Neuronal stem cell (in vitro differentiated cells): ENCODE measurements at regions not wholly inside any gene's neighbourhood (a gene's known extent, or its start where the extent isn't known, plus 50 kb on each side); places are given as distances from the start of the nearest gene placed in this dataset.

Experiments used
- DNase-seq: peaks from one replicate; pipeline ENCODE4 v3.0.0-alpha.2; 2013; ENCODE audit warnings: low spot score
- H2AFZ ChIP-seq: one replicate; pipeline ENCODE4 v1.6.1; 2013; ENCODE audit warnings: mild to moderate bottlenecking, low read length, inconsistent platforms
- H2AK5ac ChIP-seq: 2 replicates; pipeline ENCODE4 v1.6.1; 2013; ENCODE audit warnings: low read depth, mild to moderate bottlenecking, inconsistent platforms, low read length, moderate library complexity, mixed read lengths
- H2BK120ac ChIP-seq: 2 replicates; pipeline ENCODE4 v1.6.1; 2013; ENCODE audit warnings: low read depth, mild to moderate bottlenecking, inconsistent platforms, low read length, moderate library complexity, mixed read lengths
- H2BK12ac ChIP-seq: one replicate; pipeline ENCODE4 v1.6.1; 2013; ENCODE audit warnings: low read length, inconsistent platforms
- H2BK15ac ChIP-seq: 2 replicates; pipeline ENCODE4 v1.6.1; 2013; ENCODE audit warnings: mild to moderate bottlenecking, low read length, inconsistent platforms, mixed read lengths
- H2BK5ac ChIP-seq: one replicate; pipeline ENCODE4 v1.6.1; 2013; ENCODE audit warnings: inconsistent platforms, mild to moderate bottlenecking, low read length, moderate library complexity
- H3K14ac ChIP-seq: one replicate; pipeline ENCODE4 v1.6.1; 2013; ENCODE audit warnings: low read length, inconsistent platforms
- H3K18ac ChIP-seq: 2 replicates; pipeline ENCODE4 v1.6.1; 2013; ENCODE audit warnings: low read length, inconsistent platforms
- H3K23ac ChIP-seq: 2 replicates; pipeline ENCODE4 v1.6.1; 2013; ENCODE audit warnings: low read depth, mild to moderate bottlenecking, mixed read lengths, low read length, inconsistent platforms; ENCODE audit not compliant: poor library complexity
- H3K27ac ChIP-seq: replicated peaks from 3 replicates; pipeline ENCODE4 v1.5.1; 2013; ENCODE audit warnings: low read length, inconsistent platforms
- H3K27me3 ChIP-seq, 3 experiments: 2 replicates each; pipeline ENCODE4 v1.6.1; 2013; ENCODE audit warnings: low read length in 3 of 3, mild to moderate bottlenecking in 2 of 3, inconsistent platforms in 1 of 3, low read depth in 1 of 3, mixed read lengths in 1 of 3, moderate library complexity in 1 of 3; ENCODE audit not compliant: control insufficient read depth in 3 of 3, insufficient read depth in 3 of 3
- H3K36me3 ChIP-seq, 2 donors: replicated peaks in 1 of 2; 2 replicates each; pipeline ENCODE4 v1.6.1; 2013; ENCODE audit warnings: low read length in 2 of 2; ENCODE audit not compliant: control insufficient read depth in 2 of 2, insufficient read depth in 2 of 2
- H3K4ac ChIP-seq: 2 replicates; pipeline ENCODE4 v1.6.1; 2013; ENCODE audit warnings: inconsistent platforms, mild to moderate bottlenecking, low read length, moderate library complexity
- H3K4me1 ChIP-seq, 2 donors: 1 replicate in 1 of 2; 2 replicates in 1 of 2; pipeline ENCODE4 v1.6.1; 2013; ENCODE audit warnings: low read length in 2 of 2, low read depth in 1 of 2; ENCODE audit not compliant: control insufficient read depth in 2 of 2, insufficient read depth in 1 of 2
- H3K4me2 ChIP-seq: one replicate; pipeline ENCODE4 v1.6.1; 2013; ENCODE audit warnings: mild to moderate bottlenecking, low read length, inconsistent platforms; ENCODE audit not compliant: insufficient read depth, poor library complexity, severe bottlenecking
- H3K4me3 ChIP-seq, 2 donors: 2 replicates each; pipeline ENCODE4 v1.5.1; 2013; ENCODE audit warnings: low read length in 2 of 2, mild to moderate bottlenecking in 2 of 2, inconsistent platforms in 1 of 2, moderate library complexity in 1 of 2
- H3K79me1 ChIP-seq: one replicate; pipeline ENCODE4 v1.6.1; 2013; ENCODE audit warnings: low read depth, mild to moderate bottlenecking, inconsistent platforms, low read length, moderate library complexity
- H3K9ac ChIP-seq: one replicate; pipeline ENCODE4 v1.6.1; 2013; ENCODE audit warnings: mild to moderate bottlenecking, low read depth, low read length, inconsistent platforms; ENCODE audit not compliant: poor library complexity
- H3K9me3 ChIP-seq, 2 donors: replicated peaks in 1 of 2; 2 replicates each; pipeline versions ENCODE3 to v1.6.1; 2013; ENCODE audit warnings: low read length in 2 of 2, mild to moderate bottlenecking in 2 of 2, inconsistent platforms in 1 of 2, low read depth in 1 of 2, mixed read lengths in 1 of 2, moderate library complexity in 1 of 2; ENCODE audit not compliant: control insufficient read depth in 2 of 2, insufficient read depth in 1 of 2
- H4K8ac ChIP-seq: one replicate; pipeline ENCODE4 v1.6.1; 2013; ENCODE audit warnings: low read depth, mild to moderate bottlenecking, inconsistent platforms, low read length, moderate library complexity
- H4K91ac ChIP-seq: one replicate; pipeline ENCODE4 v1.6.1; 2013; ENCODE audit warnings: low read length, low read depth, mild to moderate bottlenecking, inconsistent platforms; ENCODE audit not compliant: poor library complexity
- WGBS, 2 donors: extraction: QIAGEN DNeasy Blood & Tissue Kit; methylation state at CpG; one replicate each; pipeline ENCODE4 v1.1.7; 2013; ENCODE audit warnings: missing lambda C conversion rate in 2 of 2, mixed read lengths in 1 of 2; ENCODE audit not compliant: insufficient read length in 2 of 2, insufficient replicate concordance in 1 of 2; ENCODE audit errors: extremely low coverage in 2 of 2; 5-methylcytosine and 5-hydroxymethylcytosine counted together

DNA sequence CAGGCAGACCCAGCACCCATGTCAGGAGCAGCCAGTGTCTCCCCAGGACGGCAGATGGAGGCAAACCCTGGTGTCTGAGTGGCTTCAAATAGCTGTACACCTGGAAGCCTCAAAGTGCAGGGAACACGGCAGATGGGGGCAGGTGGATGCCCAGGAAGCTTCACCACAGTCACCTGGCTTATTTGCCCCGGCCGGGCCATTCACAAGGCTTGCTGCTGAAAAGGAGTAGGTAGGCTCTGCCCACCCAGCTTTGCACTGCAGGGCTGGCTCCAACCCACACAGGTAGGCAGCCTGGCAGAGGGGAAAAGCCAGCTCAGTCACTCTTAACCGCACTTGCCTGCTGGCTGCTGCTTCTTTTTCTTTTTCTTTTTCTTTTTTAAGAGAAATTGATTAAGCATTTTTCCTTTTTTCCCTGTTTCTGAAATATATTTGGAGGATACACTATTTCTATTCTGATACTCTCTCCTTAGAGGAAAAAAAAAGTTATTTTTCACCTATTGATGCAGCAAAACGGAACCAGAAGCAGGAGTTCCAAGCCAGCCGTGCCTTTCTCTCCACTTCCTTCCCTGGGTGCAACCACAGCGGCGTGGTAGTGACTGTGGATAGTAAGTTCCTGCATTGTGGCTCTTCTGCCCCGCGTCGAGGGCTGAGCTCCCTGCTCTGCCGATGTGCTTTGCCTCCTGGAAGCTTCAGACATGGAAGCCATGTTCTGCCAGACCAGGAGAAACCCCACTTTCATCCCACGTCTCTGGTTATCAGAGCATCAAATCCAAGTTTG is 118.3 kb downstream of the KLF6 start:
- WGBS, 2 donors: no CpG with 5 or more reads among the region's 14 CpGs
- H3K9me3 ChIP-seq: peaks cover 0 to 2% of the 10 kb centered on the region in 2 donors

DNA sequence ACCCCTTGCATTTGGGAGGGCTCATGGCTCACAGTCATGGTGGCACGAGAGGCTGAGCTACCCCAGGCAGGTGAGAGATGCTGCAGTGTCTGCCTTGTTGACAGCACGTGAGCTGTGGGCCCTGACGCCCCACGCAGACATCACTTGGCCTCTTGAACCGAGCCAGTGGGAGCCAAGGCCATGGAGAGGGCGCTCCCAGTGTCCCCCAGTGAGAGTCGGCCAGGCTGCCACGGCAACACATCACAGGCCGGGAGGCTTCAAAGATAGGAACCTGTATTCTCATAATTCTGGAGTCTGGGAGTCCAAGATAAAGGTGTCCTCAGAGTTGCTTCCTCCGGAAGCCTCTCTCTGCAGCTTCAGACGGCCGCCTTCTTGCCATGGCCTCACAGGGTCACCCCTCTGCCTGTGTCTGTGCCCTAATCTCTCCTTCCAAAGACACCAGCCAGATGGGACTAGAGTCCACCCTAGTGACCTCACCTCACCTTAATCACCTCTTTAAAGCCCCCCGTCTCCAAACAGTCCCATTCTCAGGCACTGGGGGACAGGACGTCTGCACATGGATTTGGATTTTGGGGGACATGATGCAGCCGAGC is 119.6 kb downstream of the KLF6 start:
- Histone ChIP-seq H3K27ac (no peak overlapping the region), H3K36me3 (no peaks in the 10 kb centered on the region), H2BK120ac (no peak overlapping the region), H2AK5ac (peak overlapping the region; percentile 40), H3K18ac (peak overlapping the region; percentile 69), H4K91ac (no peak overlapping the region), H2AFZ (peak overlapping the region; percentile 11), H3K14ac (no peak overlapping the region), H4K8ac (no peak overlapping the region), H3K4me3 (peak overlapping the region in 1 of 2 donors; percentile 30), H3K4ac (no peak overlapping the region), H2BK5ac (no peak overlapping the region), H3K9ac (no peak overlapping the region), H3K4me1 (peaks cover 0 to 2% of the 10 kb centered on the region in 2 donors), H3K9me3 (no peaks in the 10 kb centered on the region), H3K23ac (peak overlapping the region; percentile 87), H2BK12ac (no peak overlapping the region), H3K79me1 (no peaks in the 10 kb centered on the region), H3K4me2 (no peak overlapping the region), H2BK15ac (no peak overlapping the region), H3K27me3 (no peaks in the 10 kb centered on the region)
- WGBS, 2 donors: no CpG with 5 or more reads among the region's 15 CpGs
- DNase-seq: no peak

More for the DNA sequence above, 118.3 kb downstream of the KLF6 start:
- H2BK120ac ChIP-seq: no peak overlapping the region
- H2BK15ac ChIP-seq: no peak overlapping the region
- H3K4me2 ChIP-seq: no peak overlapping the region
- no peaks in the 10 kb centered on the region for H3K79me1 ChIP-seq
- H3K27ac ChIP-seq: no peak overlapping the region
- peak overlapping the region; percentile 78 for H2BK12ac ChIP-seq
- H3K27me3 ChIP-seq: no peaks in the 10 kb centered on the region
- DNase-seq: no peak
- H3K18ac ChIP-seq: peak overlapping the region; percentile 19
- no peak overlapping the region for H3K9ac ChIP-seq
- no peak overlapping the region for H4K8ac ChIP-seq
- H3K4me3 ChIP-seq: no peak overlapping the region
- H2AFZ ChIP-seq: no peak overlapping the region
- H2BK5ac ChIP-seq: no peak overlapping the region
- peak overlapping the region; percentile 54 for H2AK5ac ChIP-seq
- no peak overlapping the region for H3K14ac ChIP-seq
- H3K23ac ChIP-seq: peak overlapping the region; percentile 52
- H3K36me3 ChIP-seq: no peaks in the 10 kb centered on the region
- peaks cover 0 to 4% of the 10 kb centered on the region in 2 donors for H3K4me1 ChIP-seq
- no peak overlapping the region for H3K4ac ChIP-seq
- H4K91ac ChIP-seq: no peak overlapping the region

DNA sequence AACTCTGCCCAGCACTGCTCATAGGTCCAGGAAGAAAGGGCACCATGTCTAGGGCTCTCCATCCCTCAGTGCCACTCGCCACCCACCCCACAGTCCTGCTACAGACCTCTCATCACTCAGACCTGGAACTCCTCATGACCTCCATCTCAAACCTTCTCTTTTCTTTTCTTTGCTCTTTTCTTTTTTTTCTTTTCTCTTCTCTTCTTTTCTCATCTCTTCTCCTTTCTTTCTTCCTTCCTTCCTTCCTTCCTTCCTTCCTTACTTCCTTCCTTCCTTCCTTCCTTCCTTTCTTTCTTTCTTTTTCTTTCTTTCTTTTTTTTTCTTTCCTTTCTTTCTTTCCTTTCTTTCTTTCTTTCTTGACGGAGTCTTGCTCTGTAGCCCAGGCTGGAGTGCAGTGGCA is 122.2 kb downstream of the KLF6 start:
- Histone ChIP-seq H3K9ac (no peak overlapping the region), H3K4me2 (no peak overlapping the region), H2BK12ac (no peak overlapping the region), H2AK5ac (no peak overlapping the region), H2AFZ (no peak overlapping the region), H3K4ac (no peak overlapping the region), H3K18ac (no peak overlapping the region), H3K36me3 (no peaks in the 10 kb centered on the region), H3K14ac (no peak overlapping the region), H3K79me1 (no peaks in the 10 kb centered on the region), H3K23ac (no peak overlapping the region), H2BK120ac (no peak overlapping the region), H3K27ac (no peak overlapping the region), H3K9me3 (no peaks in the 10 kb centered on the region), H2BK5ac (no peak overlapping the region), H3K4me1 (peaks cover 5 to 7% of the 10 kb centered on the region in 2 donors), H3K4me3 (no peak overlapping the region), H2BK15ac (no peak overlapping the region), H4K91ac (no peak overlapping the region), H4K8ac (no peak overlapping the region), H3K27me3 (no peaks in the 10 kb centered on the region)
- no peak for DNase-seq
- WGBS, 2 donors: no CpG with 5 or more reads among the region's 2 CpGs

DNA sequence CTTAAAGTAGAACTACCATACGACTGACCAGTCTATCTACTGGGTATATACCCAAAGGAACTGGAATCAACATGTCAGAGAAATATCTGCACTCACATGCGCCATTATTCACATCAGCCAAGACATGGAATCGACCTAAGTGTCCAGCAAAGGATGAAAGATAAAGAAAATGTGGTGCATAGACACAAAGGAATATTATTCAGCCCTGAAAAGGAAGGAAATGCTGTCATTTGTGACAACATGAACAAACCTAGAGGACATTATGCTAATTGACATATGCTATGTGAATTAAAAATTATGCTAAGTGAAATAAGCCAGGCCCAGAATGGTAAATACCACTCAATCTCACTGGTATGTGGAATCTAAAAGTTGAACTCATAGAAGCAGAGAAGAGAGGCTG is 123.7 kb downstream of the KLF6 start:
- Histone ChIP-seq H3K4me3 (no peak overlapping the region), H4K91ac (no peak overlapping the region)

More for the DNA sequence above, 123.7 kb downstream of the KLF6 start:
- DNase-seq: no peak
- H3K9me3 ChIP-seq: no peaks in the 10 kb centered on the region
- H3K23ac ChIP-seq: no peak overlapping the region
- no peak overlapping the region for H3K9ac ChIP-seq
- no peak overlapping the region for H4K8ac ChIP-seq
- no peak overlapping the region for H2AK5ac ChIP-seq
- no peak overlapping the region for H3K27ac ChIP-seq
- H2BK15ac ChIP-seq: no peak overlapping the region
- no peak overlapping the region for H3K4me2 ChIP-seq
- H2AFZ ChIP-seq: no peak overlapping the region
- no peaks in the 10 kb centered on the region for H3K27me3 ChIP-seq
- no peaks in the 10 kb centered on the region for H3K36me3 ChIP-seq
- H3K4ac ChIP-seq: no peak overlapping the region
- no peaks in the 10 kb centered on the region for H3K79me1 ChIP-seq
- no peak overlapping the region for H2BK120ac ChIP-seq
- H3K14ac ChIP-seq: no peak overlapping the region
- no peak overlapping the region for H2BK5ac ChIP-seq
- peaks cover 11 to 14% of the 10 kb centered on the region in 2 donors for H3K4me1 ChIP-seq
- WGBS, 2 donors: no CpG with 5 or more reads among the region's 3 CpGs
- H3K18ac ChIP-seq: no peak overlapping the region
- H2BK12ac ChIP-seq: no peak overlapping the region
